HuH-7 (cell line): ENCODE measurements at regions not wholly inside any gene's neighbourhood (a gene's known extent, or its start where the extent isn't known, plus 50 kb on each side); places are given as distances from the start of the nearest gene placed in this dataset.
A peak's percentile ranks its signal among the peaks of the same experiment; 100 is the strongest.

Experiments used
- DNase-seq: peaks from one replicate; pipeline ENCODE4 v3.0.0; 2011; ENCODE audit warnings: low spot score

DNA sequence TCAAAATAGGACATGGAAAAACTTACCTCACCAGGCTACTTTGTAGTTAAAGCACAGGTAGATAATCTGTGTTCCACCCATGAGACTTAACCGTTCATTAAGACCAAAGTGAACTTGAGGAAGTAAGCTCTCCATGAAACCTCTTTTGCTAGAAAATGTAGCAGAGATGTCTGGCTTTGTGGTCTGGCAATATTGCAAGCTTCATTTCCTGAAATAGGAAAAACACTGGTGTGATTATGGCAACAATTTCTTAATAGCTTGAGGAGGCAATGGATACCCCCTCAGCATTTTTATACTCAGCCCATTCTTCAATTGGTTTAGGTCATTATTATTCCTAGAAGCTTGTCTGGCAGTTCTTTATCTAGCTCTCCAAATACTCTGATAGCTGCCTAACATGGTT, 957.3 kb downstream of the IGSF11 start:
- DNase-seq, result no peak

- no peak for DNase-seq
Measured at GRCh38 chr3:118080889-118081288, 953.8 kb downstream of the IGSF11 start.

GRCh38 chr3:118088696-118089095, 946.0 kb downstream of the IGSF11 start:
- no peak for DNase-seq

GRCh38 chr3:118089563-118089962, 945.1 kb downstream of the IGSF11 start:
- DNase-seq, result no peak

DNA sequence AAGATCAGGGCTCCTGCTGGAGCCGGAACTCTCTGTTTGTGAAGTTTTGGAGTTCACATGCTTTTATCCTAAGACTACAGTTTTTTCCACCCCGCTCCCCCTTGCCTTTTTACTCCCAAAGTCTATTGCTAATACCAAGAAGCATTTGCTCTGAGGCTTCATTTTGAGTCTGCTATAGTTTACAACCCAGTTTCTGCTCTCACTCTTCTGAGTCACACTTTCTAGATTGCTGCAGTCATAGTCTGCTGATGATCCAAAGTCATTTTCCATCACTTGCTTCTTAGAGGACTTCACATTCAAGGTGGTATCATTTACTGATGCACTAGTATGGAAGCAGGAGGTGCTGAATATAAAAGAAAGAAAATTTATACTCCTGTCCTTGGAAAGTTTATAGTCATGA, 937.4 kb downstream of the IGSF11 start:
- no peak for DNase-seq

DNA sequence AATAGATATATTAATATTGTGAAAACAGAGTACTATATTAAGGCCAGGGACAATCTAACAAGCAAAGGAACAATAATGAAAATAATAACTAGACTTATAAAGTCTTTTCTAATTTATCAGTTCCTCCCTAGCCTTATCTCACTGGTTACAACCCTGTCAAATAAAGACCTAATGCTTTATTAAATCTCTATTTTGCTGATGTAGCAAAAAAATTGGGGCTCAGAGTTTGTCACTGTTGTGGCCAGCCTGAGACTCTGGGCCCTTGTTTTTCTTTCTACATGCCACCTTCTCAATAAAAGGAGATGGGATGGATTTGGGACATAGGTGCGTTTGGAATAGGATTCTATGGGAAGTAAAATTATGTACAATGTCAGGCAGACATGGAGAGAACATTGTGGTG, 937.0 kb downstream of the IGSF11 start:
- DNase-seq, result no peak

- no peak for DNase-seq
Measured at GRCh38 chr3:118098827-118099226, 935.8 kb downstream of the IGSF11 start.

- DNase-seq, result no peak
Measured at GRCh38 chr3:118101891-118102290, 932.8 kb downstream of the IGSF11 start.

GRCh38 chr3:118102737-118103136, 931.9 kb downstream of the IGSF11 start:
- no peak for DNase-seq

- no peak for DNase-seq
Measured at GRCh38 chr3:118108201-118108600, 926.4 kb downstream of the IGSF11 start.

- peak; percentile 3 for DNase-seq
Measured at GRCh38 chr3:118108769-118109168, 925.9 kb downstream of the IGSF11 start.

DNA sequence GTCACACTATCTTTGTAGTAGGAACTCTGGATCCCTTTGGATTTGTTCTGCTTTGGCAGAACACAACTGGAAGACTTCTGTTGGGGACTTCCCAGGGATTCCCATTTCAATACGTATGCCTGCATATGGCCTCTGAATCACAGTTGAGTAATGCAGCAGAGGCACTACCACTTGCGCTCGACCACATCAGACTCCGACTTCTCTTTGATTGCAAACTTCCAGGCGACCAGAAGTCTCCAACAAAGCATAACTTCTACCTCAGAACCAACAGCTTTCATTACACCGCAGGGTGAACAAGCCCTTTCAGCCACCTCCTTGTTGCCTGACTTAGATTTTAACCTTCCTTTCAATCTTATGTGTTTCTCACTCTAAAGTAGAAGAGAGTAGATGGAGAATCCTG, 924.4 kb downstream of the IGSF11 start:
- DNase-seq, result no peak

GRCh38 chr3:118116991-118117390, 917.7 kb downstream of the IGSF11 start:
- no peak for DNase-seq

GRCh38 chr3:118126751-118127150, 907.9 kb downstream of the IGSF11 start:
- DNase-seq, result no peak

DNA sequence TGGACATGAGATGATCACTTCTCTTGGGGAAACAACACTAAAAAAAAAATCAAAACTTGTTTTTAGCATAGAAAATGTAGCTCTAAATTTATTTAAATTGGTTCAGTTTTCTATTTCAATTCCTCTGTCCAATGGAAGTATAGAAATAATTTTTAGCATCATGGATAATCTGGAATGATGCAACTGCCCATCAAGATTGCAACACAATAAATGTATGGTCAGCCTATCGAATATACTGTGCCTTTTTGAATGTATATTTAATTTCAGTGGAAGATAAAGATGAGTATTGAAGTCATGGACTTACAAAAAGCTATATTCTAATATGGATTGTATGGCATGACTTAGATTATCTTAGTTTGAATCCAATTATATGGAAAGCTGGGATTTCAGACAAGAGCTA, 906.7 kb downstream of the IGSF11 start:
- DNase-seq, result no peak

DNA sequence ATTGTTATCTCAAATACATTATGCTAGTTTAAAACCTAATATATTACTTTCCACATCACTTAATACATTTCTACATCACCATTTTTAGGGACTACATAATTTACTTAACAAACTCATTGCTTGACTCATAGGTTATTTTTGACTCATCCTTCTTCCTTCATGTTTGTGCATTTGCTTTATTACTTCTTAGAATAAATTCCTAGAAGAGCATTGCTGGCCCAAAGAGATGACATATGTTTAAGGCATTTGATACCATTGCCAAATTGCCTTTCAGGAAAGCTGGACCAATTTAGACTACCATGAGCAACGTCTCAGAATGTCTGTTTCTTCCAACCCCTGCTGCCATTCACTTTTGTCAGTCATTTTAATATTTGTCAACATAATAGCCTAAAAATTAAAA, 905.8 kb downstream of the IGSF11 start:
- no peak for DNase-seq

GRCh38 chr3:118137778-118138177, 896.9 kb downstream of the IGSF11 start:
- DNase-seq, result no peak

- DNase-seq, result no peak
Measured at GRCh38 chr3:118144919-118145318, 889.7 kb downstream of the IGSF11 start.

DNA sequence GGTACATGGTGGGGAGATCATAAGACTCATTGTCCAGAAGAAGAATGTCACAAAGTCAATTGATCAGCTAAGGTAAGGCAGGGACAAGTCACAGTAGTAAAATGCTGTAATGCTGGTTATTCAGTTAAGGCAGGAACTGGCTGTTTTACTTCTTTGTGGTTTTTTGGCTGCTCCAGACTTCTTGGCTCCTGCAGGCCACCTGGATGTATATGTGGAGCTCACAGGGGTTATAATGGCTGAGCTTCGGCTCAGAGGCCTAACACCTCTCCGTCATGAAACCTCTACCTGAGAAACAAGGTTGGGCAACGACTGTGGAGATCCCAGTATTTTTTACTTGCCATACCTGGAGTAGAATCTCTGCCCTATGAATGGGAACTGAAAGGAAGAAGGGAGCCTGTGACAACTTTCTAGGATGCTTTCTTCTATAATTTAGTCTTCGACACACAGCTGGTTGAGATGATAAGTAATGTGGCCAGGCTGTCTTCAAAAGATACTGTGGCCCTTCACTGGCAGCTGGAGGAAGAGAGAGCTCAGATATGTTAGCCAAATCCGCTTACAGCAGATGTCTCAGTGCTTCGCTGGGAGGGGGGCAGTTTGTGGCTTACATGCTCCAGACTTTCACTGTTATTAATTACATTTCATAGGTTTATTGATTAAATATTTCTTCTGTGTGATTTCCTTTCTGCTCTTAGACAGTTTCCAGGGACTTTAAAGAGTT, 887.8 kb downstream of the IGSF11 start:
- no peak for DNase-seq

DNA sequence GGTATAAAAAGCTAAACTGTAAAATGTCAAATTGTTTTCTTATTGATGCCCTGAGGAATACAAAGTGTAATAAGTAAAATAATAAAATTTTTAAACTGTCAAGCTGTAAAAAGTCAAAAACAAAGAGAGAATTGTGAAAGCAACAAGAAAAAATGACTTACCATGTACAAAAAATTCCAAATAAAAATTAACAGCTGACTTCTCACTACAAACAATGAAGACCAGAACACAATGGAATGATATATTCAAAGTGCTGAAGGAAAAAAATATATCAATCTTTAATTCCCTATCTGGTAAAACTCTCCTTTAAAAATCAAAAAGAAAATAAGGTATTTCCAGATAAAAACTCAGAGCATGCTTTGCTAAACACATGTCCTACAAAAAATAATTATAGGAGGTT, 883.5 kb downstream of the IGSF11 start:
- no peak for DNase-seq

- DNase-seq, result peak; percentile 37
Measured at GRCh38 chr3:118162627-118163588, 871.7 kb downstream of the IGSF11 start.

DNA sequence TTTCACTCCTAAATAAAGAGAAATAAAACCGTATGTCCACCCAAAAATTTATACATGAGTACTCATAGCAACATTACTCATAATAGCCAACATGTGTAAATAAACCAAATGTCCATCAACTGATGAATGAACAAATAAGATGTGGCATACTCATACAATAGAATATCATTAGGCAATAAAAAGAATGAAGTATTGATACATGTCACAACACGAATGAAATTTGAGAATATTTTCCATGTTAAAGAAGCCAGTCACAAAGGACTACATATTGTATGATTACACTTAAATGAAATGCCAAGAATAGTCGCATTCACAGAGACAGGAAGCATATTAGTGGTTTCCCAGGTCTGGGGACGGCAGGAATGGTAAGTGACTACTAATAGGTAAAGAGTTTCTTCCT, 869.2 kb downstream of the IGSF11 start:
- no peak for DNase-seq

DNA sequence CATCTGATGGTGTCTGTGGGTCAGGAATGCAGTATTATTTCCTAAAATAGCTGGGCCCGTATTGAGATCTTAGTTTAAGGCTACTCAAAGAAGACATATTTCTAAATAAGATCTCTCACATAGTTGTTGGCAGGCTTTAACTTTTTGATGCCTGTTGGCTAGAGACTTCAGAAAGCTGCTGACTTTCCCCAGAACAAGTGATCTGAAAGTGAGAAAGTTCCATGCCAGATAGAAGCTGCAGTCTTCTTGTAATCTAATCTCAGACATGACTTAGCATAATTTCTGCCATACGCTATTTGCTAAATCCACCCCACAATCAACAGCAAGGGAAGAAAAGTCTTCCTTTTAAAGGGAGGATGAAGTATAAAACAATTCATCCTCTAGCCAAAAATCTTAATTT, 867.1 kb downstream of the IGSF11 start:
- no peak for DNase-seq
